Panc1 (cell line): ENCODE measurements at regions not wholly inside any gene's neighbourhood (a gene's known extent, or its start where the extent isn't known, plus 50 kb on each side); places are given as distances from the start of the nearest gene placed in this dataset.

Experiments
- ATAC-seq: fragments of 200-7000 bp; cut with Tn5 transposase; 2 replicates; pipeline ENCODE4 v1.9.1; 2020; ENCODE audit warnings: mild to moderate bottlenecking, moderate library complexity
- BruUV-seq: library from RNA; stranded (reverse); fragments of 400-500 nt; replicated peaks from 2 replicates; lab custom pipeline; 2021; lab: Mats Ljungman, UMichigan
- CTCF ChIA-PET: fragments of 300-600 bp; sonication (Branson Sonifier 250); formaldehyde crosslinking; loops from one replicate; lab custom pipeline; 2022; ENCODE audit warnings: antibody characterized with exemption; lab: Charles Lee
- POLR2A ChIA-PET: fragments of 300-600 bp; sonication (Branson Sonifier 250); formaldehyde crosslinking; loops from one replicate; lab custom pipeline; 2022; ENCODE audit warnings: antibody characterized with exemption; lab: Charles Lee
- DNase-seq: peaks from one replicate; pipeline ENCODE4 v3.0.0-alpha.2; 2010; ENCODE audit warnings: low read depth, low spot score
- H3K27ac ChIP-seq: 2 replicates; pipeline ENCODE4 v1.5.1; 2011; ENCODE audit warnings: mild to moderate bottlenecking, low read length, inconsistent platforms
- H3K27me3 ChIP-seq: fragments of 200-500 bp; sonication (Bioruptor generic); 2 replicates; pipeline ENCODE4 v1.6.0; 2014; ENCODE audit warnings: low read length, inconsistent platforms; ENCODE audit not compliant: control insufficient read depth, insufficient read depth
- H3K36me3 ChIP-seq: fragments of 200-500 bp; sonication (Bioruptor generic); 2 replicates; pipeline ENCODE4 v1.5.1; 2014; ENCODE audit warnings: inconsistent platforms, mild to moderate bottlenecking, low read length, moderate library complexity; ENCODE audit not compliant: control insufficient read depth, insufficient read depth
- H3K4me1 ChIP-seq: 2 replicates; pipeline ENCODE4 v1.5.1; 2011; ENCODE audit warnings: inconsistent platforms, mild to moderate bottlenecking, low read length, moderate library complexity; ENCODE audit not compliant: control insufficient read depth, insufficient read depth
- H3K4me3 ChIP-seq, 2 experiments: 2 replicates each; pipeline ENCODE4 v1.5.1; 2011 to 2012; ENCODE audit warnings: low read depth in 2 of 2, low read length in 2 of 2, mild to moderate bottlenecking in 2 of 2, inconsistent platforms in 1 of 2, moderate library complexity in 1 of 2
- H3K9me3 ChIP-seq: fragments of 200-500 bp; sonication (Bioruptor generic); 2 replicates; pipeline ENCODE4 v1.5.1; 2014; ENCODE audit warnings: low read depth, mild to moderate bottlenecking, inconsistent platforms, low read length, moderate library complexity; ENCODE audit not compliant: control insufficient read depth, insufficient read depth
- CTCF ChIP-seq: fragments of 450-650 bp; IDR thresholded peaks from 2 replicates; pipeline ENCODE4 v1.5.1; 2017; ENCODE audit warnings: mild to moderate bottlenecking
- POLR2AphosphoS5 ChIP-seq: IDR thresholded peaks from 2 replicates; pipeline ENCODE4 v1.6.1; 2012; ENCODE audit warnings: mild to moderate bottlenecking, low read depth, low read length, moderate library complexity
- REST ChIP-seq, 2 experiments: IDR thresholded peaks; 2 replicates each; pipeline ENCODE4 v1.6.1; 2011 to 2012; ENCODE audit warnings: low read depth in 2 of 2, control low read depth in 1 of 2, low read length in 1 of 2, mild to moderate bottlenecking in 1 of 2, moderate library complexity in 1 of 2; ENCODE audit not compliant: insufficient read depth in 1 of 2
- SIN3A ChIP-seq: IDR thresholded peaks from 2 replicates; pipeline ENCODE4 v1.6.1; 2012; ENCODE audit warnings: low read depth, mild to moderate bottlenecking, low read length, moderate library complexity, borderline replicate concordance; ENCODE audit not compliant: insufficient read depth
- TCF7L2 ChIP-seq: IDR thresholded peaks from 2 replicates; pipeline ENCODE4 v1.6.1; 2011; ENCODE audit warnings: mild to moderate bottlenecking, low read depth, low read length, inconsistent platforms
- in situ Hi-C: cut with HindIII; loops from 2 replicates; pipeline ENCODE4 v1.10.0; 2016; ENCODE audit warnings: low sequenced_read_pairs, low pct_unique_long_range_greater_than_20kb
- intact Hi-C: fragments of 100-400 bp; cut with micrococcal nuclease; formaldehyde crosslinking; loops from one replicate; pipeline ENCODE4 v1.10.0; 2022; ENCODE audit not compliant: unreplicated experiment

- ChIA-PET POLR2A (no interaction called here), CTCF (no interaction called here)
- H3K27ac ChIP-seq, result no peak overlapping the region
- no peak overlapping the region for H3K4me3 ChIP-seq
- no TSS peak for BruUV-seq
- intact Hi-C loops (no loop called here), in situ Hi-C loops (no loop called here)
- TF ChIP-seq TCF7L2 (no peak), REST (IDR thresholded peaks at IDR 0.05; ENCODE audit: insufficient read depth in 1 of 2, low read depth in 2 of 2, low read length in 1 of 2) (no peak), SIN3A (no peak), CTCF (no peak), POLR2AphosphoS5 (no peak)
- no peak for ATAC-seq
- H3K4me1 ChIP-seq, result no peaks in the 10 kb centered on the region
- no peaks in the 10 kb centered on the region for H3K9me3 ChIP-seq
- H3K36me3 ChIP-seq, result no peaks in the 10 kb centered on the region
- H3K27me3 ChIP-seq, result no peaks in the 10 kb centered on the region
- no peak for DNase-seq
Observed at GRCh38 chr4:138766332-138766731, 249.2 kb upstream of the NOCT start.

- ChIA-PET CTCF (no interaction called here), POLR2A (no interaction called here)
- TF ChIP-seq SIN3A (no peak), CTCF (no peak), TCF7L2 (no peak), POLR2AphosphoS5 (no peak), REST (IDR thresholded peaks at IDR 0.05; ENCODE audit: insufficient read depth in 1 of 2, low read depth in 2 of 2, low read length in 1 of 2) (no peak)
- DNase-seq (no peak), ATAC-seq (no peak)
- no peaks in the 10 kb centered on the region for H3K27me3 ChIP-seq
- no peaks in the 10 kb centered on the region for H3K4me1 ChIP-seq
- BruUV-seq, result no TSS peak
- no peaks in the 10 kb centered on the region for H3K9me3 ChIP-seq
- no peak overlapping the region for H3K4me3 ChIP-seq
- in situ Hi-C loops, result no loop called here
- H3K27ac ChIP-seq, result no peak overlapping the region
- intact Hi-C loops, result no loop called here
- H3K36me3 ChIP-seq, result no peaks in the 10 kb centered on the region
Observed at GRCh38 chr4:138765442-138765841, 250.1 kb upstream of the NOCT start.
